GM19240 (cell line): ENCODE measurements at regions not wholly inside any gene's neighbourhood (a gene's known extent, or its start where the extent isn't known, plus 50 kb on each side); places are given as distances from the start of the nearest gene placed in this dataset.
A peak's percentile ranks its signal among the peaks of the same experiment; 100 is the strongest.

Source experiments
- DNase-seq: peaks from one replicate; pipeline ENCODE4 v3.0.0; 2011; ENCODE audit warnings: low spot score; ENCODE audit not compliant: insufficient read length

- DNase-seq, result no peak
Measured at GRCh38 chr9:135336722-135337527, 142.7 kb upstream of the PPP1R26 start.

GRCh38 chr9:135338546-135338945 is 141.0 kb upstream of the PPP1R26 start:
- no peak for DNase-seq

GRCh38 chr9:135339378-135339973 is 140.1 kb upstream of the PPP1R26 start:
- no peak for DNase-seq

- no peak for DNase-seq
Measured at GRCh38 chr9:135340143-135340655, 139.4 kb upstream of the PPP1R26 start.

- no peak for DNase-seq
Measured at GRCh38 chr9:135340726-135341475, 138.7 kb upstream of the PPP1R26 start.

GRCh38 chr9:135341612-135342169 is 137.9 kb upstream of the PPP1R26 start:
- no peak for DNase-seq

- no peak for DNase-seq
Measured at GRCh38 chr9:135342206-135343130, 137.1 kb upstream of the PPP1R26 start.

GRCh38 chr9:135343136-135343535 is 136.4 kb upstream of the PPP1R26 start:
- no peak for DNase-seq

GRCh38 chr9:135343837-135344522 is 135.6 kb upstream of the PPP1R26 start:
- peak; percentile 72 for DNase-seq

GRCh38 chr9:135344523-135344901 is 135.1 kb upstream of the PPP1R26 start:
- no peak for DNase-seq

GRCh38 chr9:135344915-135345500 is 134.6 kb upstream of the PPP1R26 start:
- no peak for DNase-seq

- no peak for DNase-seq
Measured at GRCh38 chr9:135345775-135346433, 133.7 kb upstream of the PPP1R26 start.

- DNase-seq, result no peak
Measured at GRCh38 chr9:135346438-135347050, 133.0 kb upstream of the PPP1R26 start.

- DNase-seq, result no peak
Measured at GRCh38 chr9:135347461-135347860, 132.1 kb upstream of the PPP1R26 start.

- DNase-seq, result no peak
Measured at GRCh38 chr9:135348076-135348787, 131.3 kb upstream of the PPP1R26 start.

GRCh38 chr9:135348788-135349150 is 130.8 kb upstream of the PPP1R26 start:
- DNase-seq, result no peak

GRCh38 chr9:135349212-135350002 is 130.2 kb upstream of the PPP1R26 start:
- DNase-seq, result no peak

- no peak for DNase-seq
Measured at GRCh38 chr9:135350003-135350315, 129.6 kb upstream of the PPP1R26 start.
